ENCODE measurements at regions not wholly inside any gene's neighbourhood (a gene's known extent, or its start where the extent isn't known, plus 50 kb on each side); places are given as distances from the start of the nearest gene placed in this dataset.

DNA sequence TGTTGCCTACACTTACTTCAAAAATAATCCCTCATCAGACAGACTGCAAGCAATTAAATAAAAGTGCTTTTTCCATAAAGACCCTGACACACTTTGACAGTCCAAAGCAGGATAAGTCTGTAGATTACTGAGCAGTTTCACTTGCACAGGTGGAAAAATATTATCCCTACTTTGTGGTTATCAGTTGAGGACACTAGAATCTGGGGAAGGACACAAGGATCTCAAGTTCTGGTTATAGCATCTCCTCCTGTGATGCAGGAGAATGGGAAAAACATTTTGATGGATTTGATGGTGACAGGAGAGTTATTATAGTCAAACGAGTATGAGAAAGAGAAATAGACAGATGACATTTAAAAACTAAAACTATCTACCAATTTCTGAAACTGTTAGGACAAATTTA, 122.9 kb upstream of the PCDH9 start:
- 0% methylated on average over 1 of the region's 1 CpG for WGBS (ENCODE audit: insufficient coverage, low coverage, missing lambda C conversion rate)
- Histone ChIP-seq H4K20me1 (replicated peaks; ENCODE audit: control insufficient read depth, insufficient read depth, low read length) (no peaks in the 10 kb centered on the region), H3K9ac (ENCODE audit: insufficient read depth in 1 of 2, low read depth in 2 of 2, low read length in 2 of 2) (no peak overlapping the region), H3K9me3 (replicated peaks; ENCODE audit: control insufficient read depth, insufficient read depth, low read depth, low read length) (no peaks in the 10 kb centered on the region), H3K4me3 (no peak overlapping the region), H2AFZ (ENCODE audit: low read depth, low read length) (no peak overlapping the region), H3K9me1 (ENCODE audit: control insufficient read depth, insufficient read depth, low read length) (no peaks in the 10 kb centered on the region), H3K36me3 (ENCODE audit: control insufficient read depth, insufficient read depth, low read length) (no peaks in the 10 kb centered on the region), H3K27me3 (ENCODE audit: control insufficient read depth in 2 of 2, insufficient read depth in 2 of 2, low read length in 2 of 2) (no peaks in the 10 kb centered on the region), H3K79me2 (ENCODE audit: control insufficient read depth, insufficient read depth, low read length) (no peaks in the 10 kb centered on the region), H3K4me2 (ENCODE audit: insufficient read depth, low read length) (no peak overlapping the region), H3K27ac (ENCODE audit: extremely low read depth, low read depth, low read length) (no peak overlapping the region), H3K4me1 (replicated peaks in 1 of 2; ENCODE audit: control insufficient read depth in 2 of 2, insufficient read depth in 2 of 2, low read length in 2 of 2) (no peaks in the 10 kb centered on the region)
- TF ChIP-seq, protein P1, sequence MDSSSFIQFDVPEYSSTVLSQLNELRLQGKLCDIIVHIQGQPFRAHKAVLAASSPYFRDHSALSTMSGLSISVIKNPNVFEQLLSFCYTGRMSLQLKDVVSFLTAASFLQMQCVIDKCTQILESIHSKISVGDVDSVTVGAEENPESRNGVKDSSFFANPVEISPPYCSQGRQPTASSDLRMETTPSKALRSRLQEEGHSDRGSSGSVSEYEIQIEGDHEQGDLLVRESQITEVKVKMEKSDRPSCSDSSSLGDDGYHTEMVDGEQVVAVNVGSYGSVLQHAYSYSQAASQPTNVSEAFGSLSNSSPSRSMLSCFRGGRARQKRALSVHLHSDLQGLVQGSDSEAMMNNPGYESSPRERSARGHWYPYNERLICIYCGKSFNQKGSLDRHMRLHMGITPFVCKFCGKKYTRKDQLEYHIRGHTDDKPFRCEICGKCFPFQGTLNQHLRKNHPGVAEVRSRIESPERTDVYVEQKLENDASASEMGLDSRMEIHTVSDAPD (CRISPR knock-in tag; IDR thresholded peaks at IDR 0.05), result no peak
- TF ChIP-seq SLC30A9 (CRISPR knock-in tag; IDR thresholded peaks at IDR 0.05), result no peak
- TF ChIP-seq SRSF7 (optimal IDR thresholded peaks at IDR 0.05; ENCODE audit: low read depth, low read length), result no peak
- no peak for DNase-seq (ENCODE audit: extremely low read depth in 1 of 4, low spot score in 3 of 4)
- ChIA-PET POLR2A (no interaction called here), CTCF (ENCODE audit: low intra/inter-chr PET ratio) (no interaction called here)
- intact Hi-C loops (cut with micrococcal nuclease) (no loop called here), in situ Hi-C loops (cut with MboI) (no loop called here)
- FAIRE-seq, result no peak
- ATAC-seq, result no peak
- no TSS peak for BruUV-seq (replicated peaks)

GRCh38 chr13:67351909-67352308, 121.8 kb upstream of the PCDH9 start:
- Histone ChIP-seq H4K20me1 (replicated peaks; ENCODE audit: control insufficient read depth, insufficient read depth, low read length) (no peaks in the 10 kb centered on the region), H3K4me2 (ENCODE audit: insufficient read depth, low read length) (no peak overlapping the region), H3K36me3 (ENCODE audit: control insufficient read depth, insufficient read depth, low read length) (no peaks in the 10 kb centered on the region), H3K27me3 (ENCODE audit: control insufficient read depth in 2 of 2, insufficient read depth in 2 of 2, low read length in 2 of 2) (no peaks in the 10 kb centered on the region), H2AFZ (ENCODE audit: low read depth, low read length) (no peak overlapping the region), H3K79me2 (ENCODE audit: control insufficient read depth, insufficient read depth, low read length) (no peaks in the 10 kb centered on the region), H3K9ac (ENCODE audit: insufficient read depth in 1 of 2, low read depth in 2 of 2, low read length in 2 of 2) (no peak overlapping the region), H3K27ac (ENCODE audit: extremely low read depth, low read depth, low read length) (no peak overlapping the region), H3K4me3 (no peak overlapping the region), H3K4me1 (replicated peaks in 1 of 2; ENCODE audit: control insufficient read depth in 2 of 2, insufficient read depth in 2 of 2, low read length in 2 of 2) (no peaks in the 10 kb centered on the region), H3K9me3 (replicated peaks; ENCODE audit: control insufficient read depth, insufficient read depth, low read depth, low read length) (no peaks in the 10 kb centered on the region), H3K9me1 (ENCODE audit: control insufficient read depth, insufficient read depth, low read length) (no peaks in the 10 kb centered on the region)
- 10% methylated on average over 1 of the region's 1 CpG for WGBS (ENCODE audit: insufficient coverage, low coverage, missing lambda C conversion rate)
- ChIA-PET CTCF (ENCODE audit: low intra/inter-chr PET ratio) (no interaction called here), POLR2A (no interaction called here)
- FAIRE-seq (no peak), ATAC-seq (no peak), DNase-seq (ENCODE audit: extremely low read depth in 1 of 4, low spot score in 3 of 4) (no peak)
- intact Hi-C loops (cut with micrococcal nuclease), result no loop called here
- in situ Hi-C loops (cut with MboI), result no loop called here
- BruUV-seq (replicated peaks), result no TSS peak
- TF ChIP-seq BRD4 (IDR thresholded peaks at IDR 0.05), result no peak
- no peak for TF ChIP-seq GABPA (tag; conservative IDR thresholded peaks at IDR 0.05; ENCODE audit: low read depth)
- TF ChIP-seq U2AF2 (optimal IDR thresholded peaks at IDR 0.05; ENCODE audit: low read depth, low read length), result no peak
- TF ChIP-seq ZNF143 (CRISPR knock-in tag; IDR thresholded peaks at IDR 0.05), result no peak
- no peak for TF ChIP-seq OTX1 (CRISPR knock-in tag; IDR thresholded peaks at IDR 0.05)
- TF ChIP-seq NR2C2 (CRISPR knock-in tag; IDR thresholded peaks at IDR 0.05), result no peak
- no peak for TF ChIP-seq NR2C2 (tag; IDR thresholded peaks at IDR 0.05)
- TF ChIP-seq ZNF766 (CRISPR knock-in tag; conservative IDR thresholded peaks at IDR 0.05), result no peak
- TF ChIP-seq SOX6 (IDR thresholded peaks at IDR 0.05), result no peak
- no peak for TF ChIP-seq CBFA2T2 (conservative IDR thresholded peaks at IDR 0.05)
- TF ChIP-seq, protein P2, sequence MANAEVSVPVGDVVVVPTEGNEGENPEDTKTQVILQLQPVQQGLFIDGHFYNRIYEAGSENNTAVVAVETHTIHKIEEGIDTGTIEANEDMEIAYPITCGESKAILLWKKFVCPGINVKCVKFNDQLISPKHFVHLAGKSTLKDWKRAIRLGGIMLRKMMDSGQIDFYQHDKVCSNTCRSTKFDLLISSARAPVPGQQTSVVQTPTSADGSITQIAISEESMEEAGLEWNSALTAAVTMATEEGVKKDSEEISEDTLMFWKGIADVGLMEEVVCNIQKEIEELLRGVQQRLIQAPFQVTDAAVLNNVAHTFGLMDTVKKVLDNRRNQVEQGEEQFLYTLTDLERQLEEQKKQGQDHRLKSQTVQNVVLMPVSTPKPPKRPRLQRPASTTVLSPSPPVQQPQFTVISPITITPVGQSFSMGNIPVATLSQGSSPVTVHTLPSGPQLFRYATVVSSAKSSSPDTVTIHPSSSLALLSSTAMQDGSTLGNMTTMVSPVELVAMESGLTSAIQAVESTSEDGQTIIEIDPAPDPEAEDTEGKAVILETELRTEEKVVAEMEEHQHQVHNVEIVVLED (CRISPR knock-in tag; IDR thresholded peaks at IDR 0.05), result no peak

Measured in K562 (cell line).